ENCODE measurements at regions not wholly inside any gene's neighbourhood (a gene's known extent, or its start where the extent isn't known, plus 50 kb on each side); places are given as distances from the start of the nearest gene placed in this dataset.

- H3K4me3 ChIP-seq (replicated peaks in 1 of 3; ENCODE audit: insufficient read depth in 1 of 3, low read depth in 1 of 3, low read length in 3 of 3) = no peak overlapping the region
- no peaks in the 10 kb centered on the region for H3K9me1 ChIP-seq (replicated peaks; ENCODE audit: control insufficient read depth, extremely low read depth, insufficient read depth, low read length)
- no peaks in the 10 kb centered on the region for H3K36me3 ChIP-seq (ENCODE audit: control insufficient read depth in 2 of 2, extremely low read depth in 1 of 2, insufficient read depth in 2 of 2, low read length in 2 of 2)
- intact Hi-C loops (cut with micrococcal nuclease) (no loop called here), dilution Hi-C loops (cut with MboI; ENCODE audit: extremely low pct_ligation_motif_present, low sequenced_read_pairs) (no loop called here)
- BruUV-seq (replicated peaks) = no TSS peak
- POLR2A ChIA-PET = no interaction called here
- H3K27ac ChIP-seq (ENCODE audit: insufficient read depth, low read depth, low read length) = no peak overlapping the region
- H2AFZ ChIP-seq (ENCODE audit: low read depth, low read length) = no peak overlapping the region
- H3K9me3 ChIP-seq (replicated peaks; ENCODE audit: control insufficient read depth, insufficient read depth, low read length) = peaks cover 5% of the 10 kb centered on the region
- H3K9ac ChIP-seq (replicated peaks; ENCODE audit: extremely low read depth, insufficient read depth, low read length) = no peak overlapping the region
- H4K20me1 ChIP-seq (replicated peaks; ENCODE audit: control insufficient read depth, extremely low read depth, insufficient read depth, low read length) = no peaks in the 10 kb centered on the region
- CTCF ChIA-PET = no interaction called here
- TF ChIP-seq POLR2A (IDR thresholded peaks at IDR 0.05; ENCODE audit: low read depth, low read length) (no peak), FOS (IDR thresholded peaks at IDR 0.05; ENCODE audit: borderline replicate concordance, insufficient read depth, low read length) (no peak), MYC (IDR thresholded peaks at IDR 0.05; ENCODE audit: low read depth, low read length) (no peak), JUN (IDR thresholded peaks at IDR 0.05; ENCODE audit: borderline replicate concordance, insufficient read depth, insufficient read length, low read depth) (no peak)
- no peaks in the 10 kb centered on the region for H3K4me1 ChIP-seq (ENCODE audit: control insufficient read depth, extremely low read depth, insufficient read depth, low read length)
- FAIRE-seq = no peak
- H3K4me2 ChIP-seq (ENCODE audit: insufficient read depth, low read length) = no peak overlapping the region
- no peaks in the 10 kb centered on the region for H3K79me2 ChIP-seq (ENCODE audit: control insufficient read depth, insufficient read depth, low read length)
- H3K27me3 ChIP-seq (ENCODE audit: control insufficient read depth in 2 of 2, insufficient read depth in 2 of 2, low read length in 2 of 2) = no peaks in the 10 kb centered on the region
- DNase-seq (ENCODE audit: low read depth, low spot score) = no peak
Measured at GRCh38 chr12:114293073-114293472, 112.9 kb downstream of the TBX5 start.

- no peaks in the 10 kb centered on the region for H3K36me3 ChIP-seq (ENCODE audit: control insufficient read depth in 2 of 2, extremely low read depth in 1 of 2, insufficient read depth in 2 of 2, low read length in 2 of 2)
- no peak overlapping the region for H3K4me3 ChIP-seq (replicated peaks in 1 of 3; ENCODE audit: insufficient read depth in 1 of 3, low read depth in 1 of 3, low read length in 3 of 3)
- no peak for DNase-seq (ENCODE audit: low read depth, low spot score)
- H3K27me3 ChIP-seq (ENCODE audit: control insufficient read depth in 2 of 2, insufficient read depth in 2 of 2, low read length in 2 of 2) = no peaks in the 10 kb centered on the region
- FAIRE-seq = no peak
- no peaks in the 10 kb centered on the region for H3K79me2 ChIP-seq (ENCODE audit: control insufficient read depth, insufficient read depth, low read length)
- BruUV-seq (replicated peaks) = no TSS peak
- CTCF ChIA-PET = no interaction called here
- H3K9me3 ChIP-seq (replicated peaks; ENCODE audit: control insufficient read depth, insufficient read depth, low read length) = peaks cover 5% of the 10 kb centered on the region
- no peaks in the 10 kb centered on the region for H3K4me1 ChIP-seq (ENCODE audit: control insufficient read depth, extremely low read depth, insufficient read depth, low read length)
- no peak overlapping the region for H3K9ac ChIP-seq (replicated peaks; ENCODE audit: extremely low read depth, insufficient read depth, low read length)
- TF ChIP-seq EZH2 (IDR thresholded peaks at IDR 0.05; ENCODE audit: borderline replicate concordance, low read depth, low read length, severe bottlenecking) = no peak
- TF ChIP-seq, protein P1, sequence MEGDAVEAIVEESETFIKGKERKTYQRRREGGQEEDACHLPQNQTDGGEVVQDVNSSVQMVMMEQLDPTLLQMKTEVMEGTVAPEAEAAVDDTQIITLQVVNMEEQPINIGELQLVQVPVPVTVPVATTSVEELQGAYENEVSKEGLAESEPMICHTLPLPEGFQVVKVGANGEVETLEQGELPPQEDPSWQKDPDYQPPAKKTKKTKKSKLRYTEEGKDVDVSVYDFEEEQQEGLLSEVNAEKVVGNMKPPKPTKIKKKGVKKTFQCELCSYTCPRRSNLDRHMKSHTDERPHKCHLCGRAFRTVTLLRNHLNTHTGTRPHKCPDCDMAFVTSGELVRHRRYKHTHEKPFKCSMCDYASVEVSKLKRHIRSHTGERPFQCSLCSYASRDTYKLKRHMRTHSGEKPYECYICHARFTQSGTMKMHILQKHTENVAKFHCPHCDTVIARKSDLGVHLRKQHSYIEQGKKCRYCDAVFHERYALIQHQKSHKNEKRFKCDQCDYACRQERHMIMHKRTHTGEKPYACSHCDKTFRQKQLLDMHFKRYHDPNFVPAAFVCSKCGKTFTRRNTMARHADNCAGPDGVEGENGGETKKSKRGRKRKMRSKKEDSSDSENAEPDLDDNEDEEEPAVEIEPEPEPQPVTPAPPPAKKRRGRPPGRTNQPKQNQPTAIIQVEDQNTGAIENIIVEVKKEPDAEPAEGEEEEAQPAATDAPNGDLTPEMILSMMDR (IDR thresholded peaks at IDR 0.05; ENCODE audit: extremely low read depth in 1 of 2, insufficient read depth in 1 of 2, low read depth in 1 of 2, low read length in 2 of 2) = no peak
- TF ChIP-seq GATA2 (IDR thresholded peaks at IDR 0.05; ENCODE audit: insufficient read depth, insufficient read length, low read depth, low read length) = no peak
- TF ChIP-seq POLR2AphosphoS5 (IDR thresholded peaks at IDR 0.05; ENCODE audit: insufficient read depth, low read depth, low read length) = no peak
- no peak for TF ChIP-seq POLR2A (IDR thresholded peaks at IDR 0.05; ENCODE audit: low read depth, low read length)
- no peak for TF ChIP-seq MYC (IDR thresholded peaks at IDR 0.05; ENCODE audit: low read depth, low read length)
- no peak for TF ChIP-seq FOS (IDR thresholded peaks at IDR 0.05; ENCODE audit: borderline replicate concordance, insufficient read depth, low read length)
- TF ChIP-seq, protein P2, sequence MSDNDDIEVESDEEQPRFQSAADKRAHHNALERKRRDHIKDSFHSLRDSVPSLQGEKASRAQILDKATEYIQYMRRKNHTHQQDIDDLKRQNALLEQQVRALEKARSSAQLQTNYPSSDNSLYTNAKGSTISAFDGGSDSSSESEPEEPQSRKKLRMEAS (IDR thresholded peaks at IDR 0.05; ENCODE audit: insufficient read depth, insufficient read length) = no peak
- no peak for TF ChIP-seq JUN (IDR thresholded peaks at IDR 0.05; ENCODE audit: borderline replicate concordance, insufficient read depth, insufficient read length, low read depth)
- POLR2A ChIA-PET = no interaction called here
- no peak overlapping the region for H3K27ac ChIP-seq (ENCODE audit: insufficient read depth, low read depth, low read length)
- H2AFZ ChIP-seq (ENCODE audit: low read depth, low read length) = no peak overlapping the region
- intact Hi-C loops (cut with micrococcal nuclease) (no loop called here), dilution Hi-C loops (cut with MboI; ENCODE audit: extremely low pct_ligation_motif_present, low sequenced_read_pairs) (no loop called here)
- H3K4me2 ChIP-seq (ENCODE audit: insufficient read depth, low read length) = no peak overlapping the region
- no peaks in the 10 kb centered on the region for H3K9me1 ChIP-seq (replicated peaks; ENCODE audit: control insufficient read depth, extremely low read depth, insufficient read depth, low read length)
- H4K20me1 ChIP-seq (replicated peaks; ENCODE audit: control insufficient read depth, extremely low read depth, insufficient read depth, low read length) = no peaks in the 10 kb centered on the region
Measured at GRCh38 chr12:114291389-114292060, 114.4 kb downstream of the TBX5 start.

Data from endothelial cell of umbilical vein (primary cell).